ENCODE measurements at regions not wholly inside any gene's neighbourhood (a gene's known extent, or its start where the extent isn't known, plus 50 kb on each side); places are given as distances from the start of the nearest gene placed in this dataset.

DNA sequence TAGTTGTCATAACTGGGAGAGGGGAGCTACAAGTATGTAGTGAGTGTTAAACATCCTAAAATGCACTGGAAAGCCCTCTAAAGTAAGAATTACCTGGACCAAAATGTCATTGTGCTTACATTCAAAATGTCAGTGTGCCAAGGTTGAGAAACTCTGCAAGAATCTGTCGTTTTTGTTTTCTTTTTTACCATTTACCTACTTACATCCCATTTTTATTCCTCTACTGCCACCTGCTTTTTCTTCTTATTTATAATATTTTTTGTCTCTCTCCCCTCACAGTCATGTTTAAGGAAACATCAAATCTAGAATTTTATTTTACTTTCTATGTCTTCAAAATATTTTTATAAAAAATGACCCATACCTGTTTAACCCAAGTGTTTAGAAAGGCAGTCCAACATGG is 226.4 kb downstream of the PCDH17 start:
- TF ChIP-seq, protein P1, sequence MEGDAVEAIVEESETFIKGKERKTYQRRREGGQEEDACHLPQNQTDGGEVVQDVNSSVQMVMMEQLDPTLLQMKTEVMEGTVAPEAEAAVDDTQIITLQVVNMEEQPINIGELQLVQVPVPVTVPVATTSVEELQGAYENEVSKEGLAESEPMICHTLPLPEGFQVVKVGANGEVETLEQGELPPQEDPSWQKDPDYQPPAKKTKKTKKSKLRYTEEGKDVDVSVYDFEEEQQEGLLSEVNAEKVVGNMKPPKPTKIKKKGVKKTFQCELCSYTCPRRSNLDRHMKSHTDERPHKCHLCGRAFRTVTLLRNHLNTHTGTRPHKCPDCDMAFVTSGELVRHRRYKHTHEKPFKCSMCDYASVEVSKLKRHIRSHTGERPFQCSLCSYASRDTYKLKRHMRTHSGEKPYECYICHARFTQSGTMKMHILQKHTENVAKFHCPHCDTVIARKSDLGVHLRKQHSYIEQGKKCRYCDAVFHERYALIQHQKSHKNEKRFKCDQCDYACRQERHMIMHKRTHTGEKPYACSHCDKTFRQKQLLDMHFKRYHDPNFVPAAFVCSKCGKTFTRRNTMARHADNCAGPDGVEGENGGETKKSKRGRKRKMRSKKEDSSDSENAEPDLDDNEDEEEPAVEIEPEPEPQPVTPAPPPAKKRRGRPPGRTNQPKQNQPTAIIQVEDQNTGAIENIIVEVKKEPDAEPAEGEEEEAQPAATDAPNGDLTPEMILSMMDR (IDR thresholded peaks at IDR 0.05; ENCODE audit: insufficient read depth, missing control alignments) = peak; percentile 34
- FAIRE-seq (no peak), DNase-seq (ENCODE audit: insufficient read length, low spot score) (no peak)

DNA sequence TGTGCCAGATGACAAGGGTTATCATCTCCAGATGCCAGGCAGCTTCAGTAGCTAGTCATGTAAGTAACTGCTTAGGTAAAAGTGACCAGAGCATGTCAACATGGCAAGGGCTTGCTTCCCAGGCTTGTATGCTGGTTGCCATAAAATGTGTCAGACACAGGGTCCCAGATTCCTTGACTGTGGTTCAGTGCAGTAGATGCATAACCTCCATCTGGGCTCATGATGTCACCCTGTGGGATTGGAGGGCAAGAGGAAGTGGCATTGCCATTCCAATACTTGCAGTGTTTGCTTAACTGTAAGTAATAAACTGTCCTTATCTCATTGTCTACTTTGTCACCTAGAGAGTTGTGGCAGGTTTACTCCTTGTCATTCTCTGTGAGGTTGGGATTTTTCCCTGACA is 226.8 kb downstream of the PCDH17 start:
- FAIRE-seq (no peak), DNase-seq (ENCODE audit: insufficient read length, low spot score) (no peak)
- TF ChIP-seq, protein P1 (IDR thresholded peaks at IDR 0.05; ENCODE audit: insufficient read depth, missing control alignments) = no peak

DNA sequence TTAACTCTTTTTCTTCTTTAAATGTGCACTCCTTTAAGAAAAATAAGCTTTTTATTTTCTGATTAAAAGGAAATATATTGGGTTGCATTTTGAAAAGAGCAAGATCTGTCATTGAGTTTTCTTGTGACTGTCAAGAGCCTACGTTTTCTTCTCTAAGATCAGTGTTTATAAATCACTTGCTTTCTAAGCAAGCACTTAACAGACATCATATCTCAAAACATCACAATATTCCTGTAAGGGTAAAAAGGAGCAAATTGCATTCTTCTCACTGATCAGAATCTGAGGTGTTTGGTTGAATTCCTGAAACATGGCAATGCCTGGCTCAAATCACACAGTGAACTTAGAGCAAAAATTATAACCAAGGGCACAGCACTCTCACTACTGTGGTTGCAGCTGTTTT is 231.3 kb downstream of the PCDH17 start:
- TF ChIP-seq, protein P1 (IDR thresholded peaks at IDR 0.05; ENCODE audit: insufficient read depth, missing control alignments) = no peak
- DNase-seq (ENCODE audit: insufficient read length, low spot score) = no peak
- FAIRE-seq = no peak

DNA sequence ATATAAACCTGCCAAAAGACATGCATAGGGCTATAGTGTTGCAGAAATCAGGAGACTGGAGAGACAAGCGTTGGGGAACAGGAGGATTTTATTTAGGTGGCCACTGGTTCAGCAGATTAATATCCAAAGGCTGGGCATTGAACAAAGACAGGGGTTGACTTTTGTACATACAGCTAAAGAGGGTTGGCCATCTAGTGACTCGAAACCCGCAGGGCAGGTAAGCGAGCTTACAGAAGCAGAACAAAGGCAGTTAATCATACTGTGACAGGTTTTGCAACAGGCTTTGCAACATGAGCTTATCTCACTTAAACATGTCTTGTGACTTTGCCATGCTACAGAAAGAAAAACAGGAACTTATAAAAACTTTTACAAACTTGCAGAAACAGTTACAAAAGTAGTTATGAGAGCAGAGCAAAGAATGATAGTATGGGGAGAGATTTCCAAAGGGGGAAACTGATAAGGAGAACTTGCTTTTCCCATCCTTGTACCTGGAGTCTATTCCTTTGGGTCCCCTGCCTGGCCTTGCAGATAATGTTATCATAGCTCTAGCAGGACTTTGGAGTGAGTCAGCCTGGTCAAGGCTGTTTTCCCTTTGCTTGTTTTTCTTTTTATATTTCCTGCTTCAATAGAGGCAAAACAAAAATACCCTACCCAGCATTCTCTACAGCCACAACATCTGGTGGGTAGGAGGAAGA is 234.2 kb downstream of the PCDH17 start:
- DNase-seq (ENCODE audit: insufficient read length, low spot score) = no peak
- TF ChIP-seq, protein P1 (IDR thresholded peaks at IDR 0.05; ENCODE audit: insufficient read depth, missing control alignments) = no peak
- FAIRE-seq = no peak

DNA sequence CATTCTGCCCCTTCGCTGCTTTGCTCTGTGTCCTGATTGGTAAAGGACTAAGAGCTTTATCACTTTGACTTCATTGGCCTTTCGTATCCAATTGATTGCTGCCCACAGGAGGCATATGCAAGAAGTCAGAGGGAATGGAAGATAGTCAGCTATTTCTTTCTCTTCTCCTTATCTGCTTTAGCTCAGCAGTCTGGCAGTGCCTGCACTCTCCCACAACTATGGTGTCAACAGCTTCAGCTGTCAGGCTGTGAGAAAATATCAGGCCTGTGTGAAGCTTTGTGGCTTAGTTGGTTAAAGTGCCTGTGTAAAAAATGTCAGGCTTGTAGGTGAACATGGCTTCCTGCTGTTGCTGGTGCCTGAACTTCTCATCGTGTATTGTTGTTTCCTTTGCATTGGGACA is 243.0 kb downstream of the PCDH17 start:
- TF ChIP-seq, protein P1 (IDR thresholded peaks at IDR 0.05; ENCODE audit: insufficient read depth, missing control alignments) = no peak
- no peak for FAIRE-seq
- no peak for DNase-seq (ENCODE audit: insufficient read length, low spot score)

DNA sequence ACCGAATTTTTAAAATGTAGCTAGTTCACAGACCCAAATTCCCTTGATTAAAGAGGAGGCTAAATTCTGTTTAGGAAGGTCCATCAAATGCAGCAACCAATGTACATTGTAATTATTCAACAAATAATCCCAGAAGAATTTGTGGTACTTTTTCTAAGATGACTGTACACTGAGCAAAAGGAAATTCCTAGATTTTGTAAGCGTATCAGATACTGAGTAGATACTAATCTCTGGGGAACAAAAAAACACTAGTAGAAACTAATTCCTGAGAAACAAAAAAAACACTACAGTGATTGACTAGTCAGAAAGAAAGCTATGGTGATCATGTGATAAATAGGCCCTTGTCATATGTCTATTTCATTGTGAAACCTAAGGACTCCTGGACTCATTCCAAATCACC is 246.1 kb downstream of the PCDH17 start:
- peak; percentile 35 for FAIRE-seq
- TF ChIP-seq, protein P1 (IDR thresholded peaks at IDR 0.05; ENCODE audit: insufficient read depth, missing control alignments) = no peak
- DNase-seq (ENCODE audit: insufficient read length, low spot score) = no peak

DNA sequence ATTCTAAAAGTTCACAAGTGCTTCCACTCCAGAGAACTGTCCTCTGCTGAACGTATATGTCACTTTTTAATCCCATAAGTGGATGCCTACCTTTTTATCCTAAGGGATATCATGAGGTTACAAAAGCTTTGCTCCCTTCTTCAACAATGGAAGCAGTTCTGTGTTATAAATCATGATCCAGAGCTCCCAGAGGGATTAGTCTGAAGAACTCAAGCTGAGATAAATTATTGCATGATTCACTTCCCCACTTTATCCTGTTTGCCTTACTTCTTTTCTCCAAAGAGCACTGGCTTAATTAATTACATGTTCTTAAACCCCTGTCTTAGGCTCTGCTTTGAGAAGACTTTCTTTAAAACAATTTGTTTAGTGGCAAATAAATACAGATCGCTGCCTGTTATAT is 246.7 kb downstream of the PCDH17 start:
- TF ChIP-seq, protein P1 (IDR thresholded peaks at IDR 0.05; ENCODE audit: insufficient read depth, missing control alignments) = no peak
- no peak for DNase-seq (ENCODE audit: insufficient read length, low spot score)
- FAIRE-seq = peak; percentile 56
